Duodenal mucosa (tissue), 2 donors: ENCODE measurements at regions not wholly inside any gene's neighbourhood (a gene's known extent, or its start where the extent isn't known, plus 50 kb on each side); places are given as distances from the start of the nearest gene placed in this dataset.
"Not testable (repeated sequence)": the region's sequence is repeated elsewhere in the genome, so short reads cannot be mapped to it uniquely, and the experiment has no call there.

Source experiments
- H3K27ac ChIP-seq: one replicate; pipeline ENCODE4 v1.7.0; 2013; ENCODE audit warnings: low read depth, low read length
- H3K27me3 ChIP-seq, 2 donors: one replicate each; pipeline ENCODE4 v1.7.0; 2013; ENCODE audit warnings: low read length in 2 of 2, control low read depth in 1 of 2; ENCODE audit not compliant: insufficient read depth in 2 of 2, control insufficient read depth in 1 of 2
- H3K36me3 ChIP-seq, 2 donors: one replicate each; pipeline ENCODE4 v1.7.0; 2013; ENCODE audit warnings: low read length in 2 of 2, control low read depth in 1 of 2; ENCODE audit not compliant: insufficient read depth in 2 of 2, control insufficient read depth in 1 of 2
- H3K4me1 ChIP-seq, 2 donors: one replicate each; pipeline ENCODE4 v1.7.0; 2013; ENCODE audit warnings: low read length in 2 of 2, control low read depth in 1 of 2; ENCODE audit not compliant: insufficient read depth in 2 of 2, control insufficient read depth in 1 of 2
- H3K4me3 ChIP-seq, 2 donors: one replicate each; pipeline ENCODE4 v1.7.0; 2013; ENCODE audit warnings: low read length in 2 of 2, low read depth in 1 of 2
- H3K9ac ChIP-seq, 2 donors: one replicate each; pipeline ENCODE4 v1.7.0; 2013; ENCODE audit warnings: low read length in 2 of 2, low read depth in 1 of 2
- H3K9me3 ChIP-seq, 2 donors: one replicate each; pipeline ENCODE4 v1.7.0; 2013; ENCODE audit warnings: low read length in 2 of 2, control low read depth in 1 of 2; ENCODE audit not compliant: control insufficient read depth in 1 of 2

DNA sequence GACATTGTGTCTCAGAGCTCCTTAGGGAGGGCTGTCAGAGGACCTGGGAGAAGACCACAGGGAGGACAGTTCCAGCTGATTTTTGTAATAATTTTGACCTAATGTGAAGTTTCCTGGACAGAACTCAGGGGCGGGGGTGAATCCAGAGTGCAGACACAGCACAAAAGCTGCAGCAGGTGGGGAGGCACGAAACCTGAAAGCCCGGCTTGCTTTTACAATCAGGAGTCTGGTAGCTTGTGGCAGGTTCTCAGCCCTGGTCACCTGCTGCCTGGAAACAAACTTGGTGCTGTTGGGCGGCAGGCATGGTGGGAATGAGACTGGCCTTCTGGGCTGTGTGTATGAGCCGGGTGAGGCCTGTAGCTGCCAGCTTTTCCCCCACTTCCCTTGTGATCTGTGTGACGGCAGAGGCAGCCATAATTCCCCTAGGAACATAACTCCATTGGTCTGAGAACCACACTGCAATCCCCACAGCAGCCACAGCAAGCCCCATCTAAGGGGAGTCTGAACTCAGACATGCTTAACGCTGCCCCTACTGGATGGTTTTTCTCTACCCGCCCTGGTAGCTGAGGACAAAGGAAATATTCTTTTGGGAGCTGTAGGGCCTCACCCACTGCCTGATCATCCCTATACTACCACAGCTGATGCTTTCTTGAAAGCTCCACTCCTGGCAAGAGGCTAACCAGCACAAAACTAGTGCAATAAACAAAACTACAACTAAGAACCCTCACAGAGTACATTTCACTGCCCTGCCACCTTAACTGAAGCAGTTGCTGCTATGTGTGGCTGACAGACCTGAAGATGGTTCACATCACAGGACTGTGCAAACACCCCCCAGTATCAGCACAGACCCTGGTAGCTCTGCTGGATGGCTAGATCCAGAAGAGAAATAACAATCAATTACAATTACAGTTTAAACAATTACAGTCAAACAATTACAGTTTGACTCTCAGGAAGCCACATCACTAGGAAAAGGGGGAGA lies 1055.1 kb upstream of the GJE1 start:
- H3K27me3 ChIP-seq, result no peaks in the 10 kb centered on the region
- no peaks in the 10 kb centered on the region for H3K36me3 ChIP-seq
- no peak overlapping the region for H3K27ac ChIP-seq
- no peak overlapping the region for H3K4me3 ChIP-seq
- H3K9me3 ChIP-seq, result no peaks in the 10 kb centered on the region
- H3K4me1 ChIP-seq, result no peaks in the 10 kb centered on the region
- H3K9ac ChIP-seq, result no peak overlapping the region

- Histone ChIP-seq H3K27ac (no peak overlapping the region), H3K27me3 (no peaks in the 10 kb centered on the region), H3K9me3 (no peaks in the 10 kb centered on the region), H3K36me3 (no peaks in the 10 kb centered on the region), H3K4me1 (no peaks in the 10 kb centered on the region), H3K4me3 (no peak overlapping the region), H3K9ac (no peak overlapping the region)
Observed at GRCh38 chr6:141057761-141058160, 1075.0 kb upstream of the GJE1 start.

DNA sequence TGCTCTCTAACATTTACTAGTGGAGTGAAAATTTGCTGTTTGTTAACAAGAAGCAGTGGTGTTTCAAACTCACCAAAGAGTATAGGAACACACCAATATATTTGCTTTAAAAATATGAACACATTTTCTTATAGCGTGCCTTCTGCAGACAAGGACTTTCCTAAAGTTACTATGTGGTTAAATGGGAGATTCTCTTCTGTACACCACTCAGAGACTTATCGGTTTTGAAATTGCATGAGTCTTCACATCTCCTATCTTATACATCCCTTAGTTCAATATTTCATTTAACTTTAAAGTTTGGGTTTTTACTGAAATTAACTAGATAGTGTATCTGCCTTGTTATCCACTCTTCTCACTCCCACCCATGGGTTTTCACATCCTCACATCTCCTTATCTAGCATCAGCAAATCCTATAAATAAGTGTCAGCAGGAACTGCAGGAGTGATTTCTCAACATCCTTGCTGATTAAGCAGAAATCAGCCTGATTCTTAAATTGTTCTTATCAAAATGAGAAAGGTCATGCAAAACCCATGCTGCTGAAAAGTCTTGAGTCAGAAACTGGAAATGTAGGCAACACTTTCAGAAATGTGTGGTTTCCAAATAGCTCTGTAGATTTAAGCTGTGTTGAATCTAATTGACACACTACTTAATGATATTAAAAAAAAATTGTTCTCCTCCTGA lies 1075.6 kb upstream of the GJE1 start:
- Histone ChIP-seq H3K27me3 (no peaks in the 10 kb centered on the region), H3K4me3 (no peak overlapping the region), H3K27ac (no peak overlapping the region), H3K4me1 (no peaks in the 10 kb centered on the region), H3K9me3 (no peaks in the 10 kb centered on the region), H3K9ac (no peak overlapping the region), H3K36me3 (no peaks in the 10 kb centered on the region)

DNA sequence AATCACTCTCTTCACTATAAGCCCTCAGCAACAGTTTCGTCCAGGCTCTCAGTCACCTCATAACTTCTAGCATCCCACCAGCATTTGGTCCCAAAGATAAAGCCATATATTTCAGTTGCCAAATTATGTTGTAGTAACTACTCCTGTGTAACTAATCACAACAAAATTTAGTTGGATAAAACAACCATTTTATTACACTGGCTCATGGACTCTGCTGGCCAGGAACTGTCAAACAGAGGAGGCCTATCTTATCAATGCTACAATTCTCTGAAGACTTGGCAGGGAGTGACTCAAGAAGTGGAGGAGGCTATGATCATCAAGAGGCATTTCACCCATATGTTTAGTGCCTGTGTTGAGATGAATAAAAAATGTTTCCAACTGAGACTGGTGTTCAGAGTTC lies 1082.3 kb upstream of the GJE1 start:
- Histone ChIP-seq H3K9me3 (no peaks in the 10 kb centered on the region), H3K9ac (no peak overlapping the region), H3K27me3 (no peaks in the 10 kb centered on the region), H3K36me3 (no peaks in the 10 kb centered on the region), H3K27ac (no peak overlapping the region), H3K4me3 (no peak overlapping the region), H3K4me1 (no peaks in the 10 kb centered on the region)

- no peaks in the 10 kb centered on the region for H3K4me1 ChIP-seq
- H3K27ac ChIP-seq, result no peak overlapping the region
- H3K4me3 ChIP-seq, result no peak overlapping the region
- H3K9ac ChIP-seq, result no peak overlapping the region
- H3K9me3 ChIP-seq, result no peaks in the 10 kb centered on the region
- no peaks in the 10 kb centered on the region for H3K27me3 ChIP-seq
- H3K36me3 ChIP-seq, result no peaks in the 10 kb centered on the region
Observed at GRCh38 chr6:141048451-141048850, 1084.3 kb upstream of the GJE1 start.

GRCh38 chr6:141046496-141046895 lies 1086.2 kb upstream of the GJE1 start:
- not testable (repeated sequence) for H3K27ac ChIP-seq, H3K9ac ChIP-seq, H3K36me3 ChIP-seq, H3K9me3 ChIP-seq, H3K27me3 ChIP-seq, H3K4me1 ChIP-seq, H3K4me3 ChIP-seq

DNA sequence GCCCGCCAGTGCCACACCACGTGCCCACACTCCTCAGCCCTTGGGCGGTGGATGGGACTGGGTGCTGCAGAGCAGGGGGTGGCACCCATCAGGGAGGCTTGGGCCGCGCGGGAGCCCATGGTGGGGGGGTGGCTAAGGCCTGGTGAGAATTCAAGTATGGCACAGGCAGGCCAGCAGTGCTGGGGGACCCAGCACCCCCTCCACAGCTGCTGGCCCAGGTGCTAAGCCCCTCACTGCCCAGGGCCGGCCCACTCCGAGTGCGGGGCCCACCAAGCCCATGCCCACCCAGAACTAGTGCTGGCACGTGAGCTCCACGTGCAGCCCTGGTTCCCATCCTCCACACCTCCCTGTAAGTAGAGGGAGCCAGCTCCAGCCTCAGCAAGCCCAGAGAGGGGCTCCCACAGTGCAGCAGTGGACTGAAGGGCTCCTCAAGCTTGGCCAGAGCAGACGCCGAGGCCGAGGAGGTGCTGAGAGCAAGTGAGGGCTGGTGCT lies 1091.1 kb upstream of the GJE1 start:
- no peaks in the 10 kb centered on the region for H3K36me3 ChIP-seq

DNA sequence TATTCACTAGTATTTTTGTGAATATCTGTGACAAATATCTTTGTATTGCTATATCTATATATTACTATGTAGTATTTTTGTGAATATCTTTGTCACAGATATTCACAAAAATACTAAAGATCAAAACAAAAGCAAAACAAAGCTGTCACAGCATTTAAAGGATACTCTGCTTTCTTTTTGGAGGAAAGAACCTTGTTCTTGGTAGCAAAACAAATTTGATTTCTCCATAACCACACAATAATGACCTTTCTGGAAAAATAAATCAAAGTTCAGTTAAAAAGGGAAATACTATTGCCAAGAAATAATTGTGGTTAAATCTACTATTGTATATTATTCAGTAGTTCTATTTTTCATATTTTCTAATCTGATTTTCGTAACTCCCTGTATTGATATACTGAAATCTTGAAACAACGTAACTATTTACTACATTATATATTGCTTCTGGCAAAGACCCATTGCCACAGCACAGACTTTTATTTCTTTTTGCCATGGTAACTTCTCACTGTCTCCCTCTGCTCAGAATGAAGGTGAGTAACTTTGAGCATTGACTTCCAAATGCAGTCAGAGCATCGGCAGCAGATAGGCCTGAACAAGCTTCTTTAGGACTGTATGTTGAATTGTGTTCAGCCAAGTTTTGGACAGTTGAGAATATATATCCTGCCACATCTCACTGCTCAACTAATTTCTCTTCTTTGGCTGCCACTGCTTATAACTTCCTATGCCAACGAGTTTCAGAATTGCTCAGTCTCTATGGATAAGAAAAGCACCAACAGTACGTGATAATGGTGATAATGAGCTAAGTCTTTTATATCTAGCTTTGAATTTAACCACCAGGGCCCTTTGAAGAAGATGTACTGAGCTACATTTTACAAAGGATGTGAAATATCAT lies 1097.2 kb upstream of the GJE1 start:
- Histone ChIP-seq H3K9ac (no peak overlapping the region), H3K4me1 (no peaks in the 10 kb centered on the region), H3K4me3 (no peak overlapping the region), H3K36me3 (no peaks in the 10 kb centered on the region), H3K27me3 (no peaks in the 10 kb centered on the region), H3K27ac (no peak overlapping the region), H3K9me3 (no peaks in the 10 kb centered on the region)

More for the DNA sequence above, 1091.1 kb upstream of the GJE1 start:
- H3K4me3 ChIP-seq, result no peak overlapping the region
- peaks cover 0 to 4% of the 10 kb centered on the region in 2 donors for H3K9me3 ChIP-seq
- no peaks in the 10 kb centered on the region for H3K4me1 ChIP-seq
- no peak overlapping the region for H3K9ac ChIP-seq
- no peaks in the 10 kb centered on the region for H3K27me3 ChIP-seq
- H3K27ac ChIP-seq, result no peak overlapping the region

DNA sequence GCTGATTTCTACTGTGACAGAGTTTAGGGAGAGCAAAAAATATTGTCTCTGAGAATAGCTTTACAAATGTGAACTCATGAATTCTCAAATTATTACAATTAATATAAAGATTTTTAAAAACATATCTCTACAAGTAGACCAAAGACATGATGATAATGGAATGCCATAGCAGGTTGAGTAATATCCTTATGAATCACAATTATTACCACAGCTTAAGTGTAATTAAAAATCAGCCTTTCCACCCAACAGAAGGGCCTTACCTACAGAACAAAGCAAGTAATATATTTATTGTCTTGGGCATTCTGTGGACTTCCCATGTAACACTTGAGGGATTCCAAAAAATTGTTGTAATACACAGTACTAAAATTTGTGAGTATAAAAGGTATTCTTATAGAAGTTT lies 1099.6 kb upstream of the GJE1 start:
- no peaks in the 10 kb centered on the region for H3K9me3 ChIP-seq
- no peaks in the 10 kb centered on the region for H3K27me3 ChIP-seq
- no peak overlapping the region for H3K9ac ChIP-seq
- H3K36me3 ChIP-seq, result no peaks in the 10 kb centered on the region
- H3K27ac ChIP-seq, result no peak overlapping the region
- no peak overlapping the region for H3K4me3 ChIP-seq
- no peaks in the 10 kb centered on the region for H3K4me1 ChIP-seq
